ENCODE measurements at regions not wholly inside any gene's neighbourhood (a gene's known extent, or its start where the extent isn't known, plus 50 kb on each side); places are given as distances from the start of the nearest gene placed in this dataset.

- TF ChIP-seq EZH2 (IDR thresholded peaks at IDR 0.05): no peak
- TF ChIP-seq ELF1 (IDR thresholded peaks at IDR 0.05; ENCODE audit: borderline replicate concordance, low read depth): no peak
- no peak for TF ChIP-seq ZFX (IDR thresholded peaks at IDR 0.05)
- TF ChIP-seq, protein P1, sequence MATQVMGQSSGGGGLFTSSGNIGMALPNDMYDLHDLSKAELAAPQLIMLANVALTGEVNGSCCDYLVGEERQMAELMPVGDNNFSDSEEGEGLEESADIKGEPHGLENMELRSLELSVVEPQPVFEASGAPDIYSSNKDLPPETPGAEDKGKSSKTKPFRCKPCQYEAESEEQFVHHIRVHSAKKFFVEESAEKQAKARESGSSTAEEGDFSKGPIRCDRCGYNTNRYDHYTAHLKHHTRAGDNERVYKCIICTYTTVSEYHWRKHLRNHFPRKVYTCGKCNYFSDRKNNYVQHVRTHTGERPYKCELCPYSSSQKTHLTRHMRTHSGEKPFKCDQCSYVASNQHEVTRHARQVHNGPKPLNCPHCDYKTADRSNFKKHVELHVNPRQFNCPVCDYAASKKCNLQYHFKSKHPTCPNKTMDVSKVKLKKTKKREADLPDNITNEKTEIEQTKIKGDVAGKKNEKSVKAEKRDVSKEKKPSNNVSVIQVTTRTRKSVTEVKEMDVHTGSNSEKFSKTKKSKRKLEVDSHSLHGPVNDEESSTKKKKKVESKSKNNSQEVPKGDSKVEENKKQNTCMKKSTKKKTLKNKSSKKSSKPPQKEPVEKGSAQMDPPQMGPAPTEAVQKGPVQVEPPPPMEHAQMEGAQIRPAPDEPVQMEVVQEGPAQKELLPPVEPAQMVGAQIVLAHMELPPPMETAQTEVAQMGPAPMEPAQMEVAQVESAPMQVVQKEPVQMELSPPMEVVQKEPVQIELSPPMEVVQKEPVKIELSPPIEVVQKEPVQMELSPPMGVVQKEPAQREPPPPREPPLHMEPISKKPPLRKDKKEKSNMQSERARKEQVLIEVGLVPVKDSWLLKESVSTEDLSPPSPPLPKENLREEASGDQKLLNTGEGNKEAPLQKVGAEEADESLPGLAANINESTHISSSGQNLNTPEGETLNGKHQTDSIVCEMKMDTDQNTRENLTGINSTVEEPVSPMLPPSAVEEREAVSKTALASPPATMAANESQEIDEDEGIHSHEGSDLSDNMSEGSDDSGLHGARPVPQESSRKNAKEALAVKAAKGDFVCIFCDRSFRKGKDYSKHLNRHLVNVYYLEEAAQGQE (IDR thresholded peaks at IDR 0.05; ENCODE audit: low read depth): no peak
- TF ChIP-seq EZH2phosphoT487 (IDR thresholded peaks at IDR 0.05; ENCODE audit: borderline replicate concordance): no peak
- TF ChIP-seq CTCF (IDR thresholded peaks at IDR 0.05 in 2 of 3, conservative IDR thresholded peaks at IDR 0.05 in 1 of 3; ENCODE audit: borderline replicate concordance in 1 of 3, insufficient read depth in 1 of 3, low read depth in 2 of 3, low read length in 2 of 3): no peak
- no peak for TF ChIP-seq SP1 (IDR thresholded peaks at IDR 0.05; ENCODE audit: low read depth)
- TF ChIP-seq, protein P2, sequence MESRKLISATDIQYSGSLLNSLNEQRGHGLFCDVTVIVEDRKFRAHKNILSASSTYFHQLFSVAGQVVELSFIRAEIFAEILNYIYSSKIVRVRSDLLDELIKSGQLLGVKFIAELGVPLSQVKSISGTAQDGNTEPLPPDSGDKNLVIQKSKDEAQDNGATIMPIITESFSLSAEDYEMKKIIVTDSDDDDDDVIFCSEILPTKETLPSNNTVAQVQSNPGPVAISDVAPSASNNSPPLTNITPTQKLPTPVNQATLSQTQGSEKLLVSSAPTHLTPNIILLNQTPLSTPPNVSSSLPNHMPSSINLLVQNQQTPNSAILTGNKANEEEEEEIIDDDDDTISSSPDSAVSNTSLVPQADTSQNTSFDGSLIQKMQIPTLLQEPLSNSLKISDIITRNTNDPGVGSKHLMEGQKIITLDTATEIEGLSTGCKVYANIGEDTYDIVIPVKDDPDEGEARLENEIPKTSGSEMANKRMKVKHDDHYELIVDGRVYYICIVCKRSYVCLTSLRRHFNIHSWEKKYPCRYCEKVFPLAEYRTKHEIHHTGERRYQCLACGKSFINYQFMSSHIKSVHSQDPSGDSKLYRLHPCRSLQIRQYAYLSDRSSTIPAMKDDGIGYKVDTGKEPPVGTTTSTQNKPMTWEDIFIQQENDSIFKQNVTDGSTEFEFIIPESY (IDR thresholded peaks at IDR 0.05; ENCODE audit: extremely low read depth, insufficient replicate concordance, low read length): no peak
- no peak for TF ChIP-seq RAD21 (IDR thresholded peaks at IDR 0.05; ENCODE audit: low read depth)
- TF ChIP-seq CBX3 (IDR thresholded peaks at IDR 0.05; ENCODE audit: low read depth): no peak
- TF ChIP-seq FOSL1 (IDR thresholded peaks at IDR 0.05; ENCODE audit: low read depth): no peak
- TF ChIP-seq ZNF274 (IDR thresholded peaks at IDR 0.05; ENCODE audit: low read depth, low read length): no peak
- TF ChIP-seq, protein P3, sequence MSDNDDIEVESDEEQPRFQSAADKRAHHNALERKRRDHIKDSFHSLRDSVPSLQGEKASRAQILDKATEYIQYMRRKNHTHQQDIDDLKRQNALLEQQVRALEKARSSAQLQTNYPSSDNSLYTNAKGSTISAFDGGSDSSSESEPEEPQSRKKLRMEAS (IDR thresholded peaks at IDR 0.05): no peak
- TF ChIP-seq POLR2A (IDR thresholded peaks at IDR 0.05; ENCODE audit: borderline replicate concordance, extremely low read depth, insufficient read depth, insufficient read length): no peak
- TF ChIP-seq SRF (IDR thresholded peaks at IDR 0.05; ENCODE audit: low read depth): no peak
- TF ChIP-seq, protein P4, sequence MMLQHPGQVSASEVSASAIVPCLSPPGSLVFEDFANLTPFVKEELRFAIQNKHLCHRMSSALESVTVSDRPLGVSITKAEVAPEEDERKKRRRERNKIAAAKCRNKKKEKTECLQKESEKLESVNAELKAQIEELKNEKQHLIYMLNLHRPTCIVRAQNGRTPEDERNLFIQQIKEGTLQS (IDR thresholded peaks at IDR 0.05): no peak
- no peak for TF ChIP-seq TCF7L2 (IDR thresholded peaks at IDR 0.05; ENCODE audit: borderline replicate concordance, extremely low read depth, insufficient read depth, insufficient read length)
- no peak for TF ChIP-seq POLR2AphosphoS5 (IDR thresholded peaks at IDR 0.05; ENCODE audit: low read depth, low read length)
- DNase-seq (ENCODE audit: low read depth, low spot score) (no peak), ATAC-seq (no peak)
- Histone ChIP-seq H3K9ac (ENCODE audit: low read length) (no peak overlapping the region), H4K20me1 (ENCODE audit: insufficient read depth) (no peaks in the 10 kb centered on the region), H3K36me3 (ENCODE audit: control insufficient read depth in 1 of 2, insufficient read depth in 2 of 2, low read length in 2 of 2) (no peaks in the 10 kb centered on the region), H3K9me3 (ENCODE audit: control insufficient read depth in 1 of 2, insufficient read depth in 1 of 2, low read depth in 1 of 2, low read length in 2 of 2) (no peaks in the 10 kb centered on the region), H3K79me2 (ENCODE audit: insufficient read depth, low read length) (no peaks in the 10 kb centered on the region), H3K9me2 (ENCODE audit: insufficient read depth) (no peaks in the 10 kb centered on the region), H3K4me2 (ENCODE audit: low read length) (no peak overlapping the region), H3K4me1 (ENCODE audit: control insufficient read depth in 1 of 2, insufficient read depth in 2 of 2, low read length in 2 of 2) (no peaks in the 10 kb centered on the region), H3K4me3 (replicated peaks in 1 of 2; ENCODE audit: low read depth in 1 of 2, low read length in 2 of 2) (no peak overlapping the region), H3K27me3 (ENCODE audit: insufficient read depth, low read length) (no peaks in the 10 kb centered on the region), H3K27ac (ENCODE audit: low read depth, low read length) (no peak overlapping the region), H2AFZ (ENCODE audit: low read depth, low read length, poor library complexity, severe bottlenecking) (no peak overlapping the region)
- ChIA-PET POLR2A (no interaction called here), CTCF (no interaction called here), RAD21 (ENCODE audit: low non-redundant PET in 1 of 2, low total read pairs in 2 of 2, uncharacterized antibody in 2 of 2, unreplicated experiment in 2 of 2) (no interaction called here)
- intact Hi-C loops (cut with micrococcal nuclease): no loop called here
- no TSS peak for BruUV-seq (replicated peaks)
These were observed 101.5 kb downstream of the TENT5C start for GRCh38 chr1:117707371-117707770.
